Lung microvascular endothelial cell (primary cell): ENCODE measurements at regions not wholly inside any gene's neighbourhood (a gene's known extent, or its start where the extent isn't known, plus 50 kb on each side); places are given as distances from the start of the nearest gene placed in this dataset.

Source experiments
- DNase-seq, 2 donors: peaks; one replicate each; pipeline versions ENCODE4 v3.0.0 to v3.0.0-alpha.2; 2010; ENCODE audit warnings: low read depth in 2 of 2

DNA sequence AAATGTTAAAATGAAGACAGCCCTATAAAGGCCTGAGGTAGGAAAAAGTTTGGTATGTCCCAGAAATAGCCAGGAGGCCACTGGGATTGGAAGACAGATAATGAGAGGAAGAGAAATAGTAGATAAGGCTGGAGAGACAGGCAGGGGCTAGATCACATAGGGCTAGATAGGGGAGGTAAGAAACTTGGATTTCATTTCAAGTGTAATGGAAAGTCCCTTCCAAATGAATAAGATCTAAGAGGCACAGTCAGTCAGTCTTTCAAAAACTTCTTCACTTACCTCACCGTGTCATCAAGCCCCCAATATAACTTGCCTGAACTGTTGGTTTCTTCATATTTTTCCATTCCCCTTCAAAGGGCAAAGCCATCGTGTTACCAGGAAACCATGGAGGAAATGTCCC, 121.8 kb downstream of the SPCS3 start:
- DNase-seq: no peak

DNA sequence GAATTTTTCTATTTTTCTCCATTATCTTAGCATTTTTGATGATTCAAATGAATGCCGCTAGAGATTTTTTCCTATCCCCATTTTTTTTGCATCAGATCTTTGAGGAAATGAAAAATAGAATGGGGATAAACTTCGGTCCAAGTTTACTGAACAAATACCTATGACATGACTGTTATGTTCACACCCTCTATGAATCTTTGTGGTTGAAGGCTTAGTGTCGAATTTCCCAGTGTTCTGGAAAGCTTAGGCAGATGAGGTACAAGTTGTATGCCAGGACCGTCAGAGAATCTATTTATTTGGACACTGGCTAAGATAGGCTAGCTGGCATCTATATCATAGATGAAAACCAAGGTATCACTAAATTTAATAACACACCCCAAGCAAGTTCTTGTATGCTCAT, 123.4 kb downstream of the SPCS3 start:
- peak in 1 of 2 donors; percentile 83 for DNase-seq

DNA sequence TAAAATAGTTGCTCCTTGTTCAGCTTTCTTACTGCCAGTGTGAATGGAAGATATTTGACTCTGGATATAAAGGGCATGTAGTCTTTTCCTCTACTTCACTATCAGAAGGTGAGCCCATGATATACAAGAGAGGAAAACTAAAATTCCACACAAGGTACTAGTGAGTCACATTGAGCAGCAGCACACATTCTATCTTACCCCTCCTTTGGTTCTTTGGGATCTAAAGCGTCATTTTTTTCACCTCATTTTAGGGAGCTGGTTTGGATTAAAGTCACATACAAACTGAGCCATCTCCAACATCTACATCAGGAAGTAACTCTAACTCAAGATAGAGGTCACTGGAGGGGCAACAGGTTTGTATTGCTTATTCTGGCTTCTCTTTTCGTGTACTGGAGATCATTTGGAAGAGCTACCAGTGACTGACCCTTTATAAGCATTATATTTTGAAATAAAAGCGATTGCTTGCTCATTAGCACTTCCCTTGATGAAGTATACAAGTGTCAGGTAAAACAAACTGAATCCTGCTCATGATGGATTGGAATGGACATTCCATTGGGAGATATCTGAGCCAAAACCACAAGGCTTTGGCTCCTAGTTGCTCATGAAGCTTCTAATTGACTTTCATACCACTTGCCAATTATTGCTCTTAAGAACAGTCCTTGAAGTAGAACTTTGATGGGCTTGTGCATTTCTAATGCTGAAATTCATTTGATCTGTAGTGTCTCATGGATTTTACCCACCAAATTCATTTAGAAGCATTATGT, 124.1 kb downstream of the SPCS3 start:
- DNase-seq: peak in 1 of 2 donors; percentile 86

DNA sequence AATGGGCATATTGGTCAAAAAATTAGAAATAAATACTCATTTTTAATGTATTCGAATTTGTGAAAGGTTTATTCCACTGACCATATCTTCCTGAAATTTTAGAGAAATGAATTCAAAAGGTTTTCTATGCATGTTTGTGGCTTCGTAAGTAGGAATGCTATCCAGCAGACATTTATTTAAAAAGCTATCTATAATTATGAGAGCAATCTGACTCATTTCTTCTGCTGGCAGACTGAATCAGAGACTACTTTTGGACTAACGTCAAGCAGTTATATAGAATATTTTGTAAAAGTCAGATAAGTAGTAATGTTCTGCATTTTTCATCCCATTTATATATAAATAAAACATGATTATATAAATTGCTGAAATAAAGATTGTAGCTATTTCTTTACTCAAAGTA, 125.0 kb downstream of the SPCS3 start:
- peak in 1 of 2 donors; percentile 70 for DNase-seq

DNA sequence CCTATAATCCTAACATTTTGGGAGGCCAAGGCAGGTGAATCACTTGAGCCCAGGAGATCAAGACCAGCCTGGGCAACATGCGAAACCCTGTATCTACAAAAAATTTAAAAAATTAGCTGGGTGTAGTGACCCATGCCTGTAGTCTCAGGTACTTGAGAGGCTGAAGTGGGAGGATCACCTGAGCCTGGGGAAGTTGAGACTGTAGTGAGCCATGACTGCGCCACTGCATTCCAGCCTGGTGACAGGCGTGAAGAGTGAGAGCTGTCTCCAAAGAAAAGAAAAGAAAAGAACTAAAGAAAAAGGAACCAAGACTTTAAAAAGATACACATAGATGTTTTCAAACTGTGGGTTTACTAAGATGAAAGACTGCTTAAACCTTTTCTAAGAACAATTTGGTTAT, 129.0 kb downstream of the SPCS3 start:
- DNase-seq: no peak

DNA sequence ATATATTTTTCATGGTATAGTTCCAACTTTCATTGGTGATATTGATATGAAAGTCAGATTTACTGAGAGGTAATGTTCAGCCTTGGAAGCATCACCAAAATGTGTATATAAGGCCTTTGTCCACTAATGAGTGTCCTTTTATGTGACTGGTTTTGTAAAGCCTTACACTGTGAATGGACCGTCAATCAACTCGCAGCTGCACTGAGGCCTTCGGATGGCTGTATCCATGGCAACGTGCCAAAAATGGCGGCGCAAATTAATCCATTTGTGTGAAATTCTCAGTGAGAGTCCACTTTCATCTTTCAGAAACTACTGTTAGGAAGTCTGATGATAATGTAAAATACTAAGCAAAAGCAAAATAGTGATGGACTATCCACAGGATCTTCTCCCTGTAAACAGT, 131.7 kb downstream of the SPCS3 start:
- DNase-seq: no peak

DNA sequence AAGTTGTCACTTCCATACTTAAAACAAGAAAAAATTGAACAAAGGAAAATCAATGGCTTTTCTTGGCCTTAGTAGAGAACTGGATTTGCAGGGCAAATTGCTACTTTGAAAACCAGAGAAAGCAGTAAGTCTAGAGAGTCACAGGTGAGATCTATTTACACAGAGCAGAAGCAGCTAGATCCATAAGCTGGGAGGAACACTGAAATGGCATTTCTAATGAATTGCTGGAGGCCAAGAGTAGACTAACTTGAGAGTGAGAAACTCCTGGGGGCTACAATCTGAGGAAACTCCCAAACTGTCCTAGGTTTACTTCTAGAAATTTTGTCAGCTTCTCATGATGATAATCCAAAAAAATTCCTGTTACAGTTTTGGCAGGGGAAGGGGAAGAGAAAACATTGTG, 133.3 kb downstream of the SPCS3 start:
- DNase-seq: no peak

DNA sequence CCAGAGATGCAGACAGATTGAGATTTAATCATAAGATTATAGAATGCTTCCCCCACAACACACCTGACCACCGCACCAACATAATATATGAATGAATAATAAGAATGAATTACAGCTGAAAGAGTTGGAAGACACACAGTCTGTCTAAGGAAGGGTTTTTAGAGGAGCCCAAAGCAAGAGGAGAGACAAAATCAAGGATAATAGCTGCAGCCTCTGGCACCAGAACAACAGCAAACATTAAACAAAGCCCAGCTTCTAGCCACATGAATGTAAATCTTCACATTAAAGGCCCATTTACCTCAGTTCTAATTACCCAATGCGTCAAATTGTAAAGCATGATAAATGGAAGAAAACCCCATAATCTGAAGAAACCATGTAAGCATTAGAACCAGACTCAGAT, 133.9 kb downstream of the SPCS3 start:
- no peak for DNase-seq

DNA sequence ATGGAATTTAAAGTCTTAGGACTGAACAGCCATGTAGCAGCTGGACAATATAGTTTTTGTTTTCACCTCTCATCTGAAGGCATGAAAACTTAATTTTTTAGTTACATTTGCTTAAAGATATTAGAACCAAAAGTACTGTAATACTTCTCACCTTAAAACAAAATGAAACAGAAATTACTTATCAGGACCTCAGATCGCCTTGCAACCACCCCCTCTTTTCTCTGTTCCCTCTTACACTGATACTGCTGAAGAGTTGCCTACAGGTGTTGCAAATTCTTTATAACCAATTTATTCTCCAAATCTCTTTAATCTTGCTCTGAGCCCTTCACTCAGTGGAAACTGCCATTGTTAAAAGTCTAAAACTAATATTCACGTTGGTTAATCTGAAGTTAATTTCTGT, 145.0 kb downstream of the SPCS3 start:
- DNase-seq: no peak

DNA sequence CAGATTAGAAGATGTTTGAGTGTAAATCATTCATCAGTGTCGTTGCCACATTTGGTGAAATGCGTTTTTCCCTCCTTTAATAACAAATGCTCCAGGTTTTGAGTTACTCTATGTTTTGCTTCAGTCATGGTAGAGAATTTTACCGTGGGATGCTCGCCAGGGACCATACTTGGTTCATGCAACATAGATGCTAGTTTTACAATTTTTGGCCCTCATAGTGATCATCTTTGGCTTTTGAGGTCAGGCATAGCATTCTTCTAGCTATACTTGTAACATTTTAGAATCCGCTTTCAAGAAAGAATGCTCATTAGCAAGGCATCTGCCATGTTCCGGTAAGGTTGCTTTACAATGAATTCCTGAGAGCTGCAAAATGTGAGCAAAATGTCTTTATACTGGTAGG, 147.2 kb downstream of the SPCS3 start:
- no peak for DNase-seq

DNA sequence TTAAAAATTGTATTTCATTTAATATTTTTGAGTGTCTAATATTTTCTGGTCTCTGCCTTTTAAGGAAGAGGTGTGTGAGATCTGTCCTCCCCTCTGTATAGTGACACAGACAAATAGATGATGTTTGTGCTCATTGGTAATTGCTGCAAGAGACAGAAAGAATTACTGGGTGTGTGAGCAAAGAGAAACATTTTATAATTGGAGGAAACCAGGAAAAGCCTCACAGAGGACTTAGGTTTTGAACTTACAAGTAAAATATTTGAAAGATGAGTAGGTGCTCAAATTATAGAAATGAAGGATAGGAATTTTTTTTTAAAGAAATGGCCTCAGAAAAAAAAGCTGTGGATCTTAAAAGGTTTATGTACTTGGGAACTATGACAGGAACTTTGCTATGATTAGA, 149.8 kb downstream of the SPCS3 start:
- DNase-seq: no peak

DNA sequence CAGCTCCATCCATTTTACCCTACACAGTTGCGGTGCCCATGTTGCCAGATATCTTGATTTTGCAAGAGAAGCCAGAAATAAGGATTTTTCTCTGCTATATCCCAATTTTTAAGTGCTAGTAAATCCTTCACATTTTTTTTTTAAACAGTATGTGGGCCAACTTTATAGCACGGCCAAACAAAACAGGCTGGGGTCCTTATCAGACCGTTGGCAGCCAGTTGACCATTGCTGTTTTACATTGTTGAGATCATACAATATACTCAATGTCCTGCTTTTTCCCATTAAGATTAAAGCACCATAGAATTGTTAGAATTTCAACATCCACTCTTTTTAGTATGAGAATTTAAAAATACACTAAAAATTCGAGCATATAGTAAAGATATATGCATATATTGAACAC, 150.9 kb downstream of the SPCS3 start:
- DNase-seq: no peak

DNA sequence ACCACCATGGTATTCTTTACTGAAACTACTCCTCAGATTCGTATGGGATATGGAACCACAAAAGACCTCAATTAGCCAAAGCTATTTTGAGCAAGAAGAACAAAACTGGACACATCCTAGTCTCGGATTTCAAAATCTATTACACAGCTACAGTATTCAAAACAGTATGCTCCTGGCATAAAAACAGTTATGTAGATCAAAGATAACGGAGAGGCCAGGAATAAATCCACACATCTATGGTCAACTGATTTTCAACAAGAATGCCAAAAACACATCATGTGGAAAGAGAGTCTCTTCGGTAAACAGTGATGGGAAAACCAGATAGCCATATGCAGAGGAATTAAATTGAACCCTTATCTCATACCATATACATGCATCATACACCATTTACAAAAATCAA, 155.3 kb downstream of the SPCS3 start:
- DNase-seq: no peak

DNA sequence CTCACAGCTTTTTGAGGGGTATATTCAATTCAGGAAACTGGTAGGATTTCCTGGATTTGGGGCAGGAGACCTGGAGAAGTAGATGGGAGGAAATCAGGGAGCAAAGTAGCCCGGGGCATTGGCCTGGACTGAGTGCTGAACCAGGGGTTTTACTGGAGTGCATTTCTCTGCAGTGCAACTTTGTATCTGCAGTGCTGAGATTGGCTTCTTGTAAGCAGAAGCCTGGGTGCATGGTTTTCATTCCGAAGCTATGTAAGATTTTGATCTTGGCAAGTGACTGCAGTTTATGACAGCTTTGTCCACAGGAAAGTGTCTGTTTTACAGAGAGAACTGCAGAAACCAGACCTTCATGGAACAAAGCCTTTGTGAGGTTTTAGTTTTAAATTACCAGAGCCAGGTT, 158.3 kb downstream of the SPCS3 start:
- DNase-seq: peak in 1 of 2 donors; percentile 6

DNA sequence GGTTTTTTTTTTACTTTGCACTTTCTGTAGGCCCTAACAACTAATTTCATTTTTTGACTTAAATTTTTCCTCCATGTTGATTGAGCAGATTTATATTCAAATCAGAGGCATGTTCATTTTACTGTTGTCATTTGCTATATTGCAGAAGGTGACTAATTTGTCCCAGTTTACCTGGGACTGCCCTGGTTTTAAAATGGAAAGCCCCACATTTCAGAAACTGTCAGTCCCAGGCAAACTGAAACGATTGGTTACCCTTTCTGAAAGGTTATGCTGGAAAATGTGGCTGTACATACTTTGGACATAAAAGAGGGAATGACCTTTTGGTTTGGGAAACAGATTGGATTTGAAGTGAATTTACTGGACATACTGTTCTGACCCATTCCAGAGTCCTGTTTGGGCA, 160.0 kb downstream of the SPCS3 start:
- DNase-seq: no peak

DNA sequence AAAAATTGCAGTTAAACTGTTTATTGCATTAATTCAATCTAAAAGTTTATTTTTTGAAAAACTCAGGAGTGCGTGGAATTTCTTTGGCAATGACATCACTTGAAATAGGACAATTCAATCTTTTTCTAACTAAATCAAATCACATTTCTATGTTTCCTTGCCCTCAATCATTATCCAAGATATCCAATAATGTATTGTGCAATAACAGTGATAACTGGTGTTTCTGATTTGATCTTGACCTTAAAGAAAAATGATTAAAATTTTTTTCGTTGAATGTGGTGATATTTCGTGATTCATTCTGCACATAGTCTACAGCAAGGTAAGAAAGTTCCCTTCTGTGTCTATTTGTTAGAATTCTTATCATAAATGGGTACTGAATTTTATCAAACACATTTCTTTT, 163.2 kb downstream of the SPCS3 start:
- DNase-seq: no peak

DNA sequence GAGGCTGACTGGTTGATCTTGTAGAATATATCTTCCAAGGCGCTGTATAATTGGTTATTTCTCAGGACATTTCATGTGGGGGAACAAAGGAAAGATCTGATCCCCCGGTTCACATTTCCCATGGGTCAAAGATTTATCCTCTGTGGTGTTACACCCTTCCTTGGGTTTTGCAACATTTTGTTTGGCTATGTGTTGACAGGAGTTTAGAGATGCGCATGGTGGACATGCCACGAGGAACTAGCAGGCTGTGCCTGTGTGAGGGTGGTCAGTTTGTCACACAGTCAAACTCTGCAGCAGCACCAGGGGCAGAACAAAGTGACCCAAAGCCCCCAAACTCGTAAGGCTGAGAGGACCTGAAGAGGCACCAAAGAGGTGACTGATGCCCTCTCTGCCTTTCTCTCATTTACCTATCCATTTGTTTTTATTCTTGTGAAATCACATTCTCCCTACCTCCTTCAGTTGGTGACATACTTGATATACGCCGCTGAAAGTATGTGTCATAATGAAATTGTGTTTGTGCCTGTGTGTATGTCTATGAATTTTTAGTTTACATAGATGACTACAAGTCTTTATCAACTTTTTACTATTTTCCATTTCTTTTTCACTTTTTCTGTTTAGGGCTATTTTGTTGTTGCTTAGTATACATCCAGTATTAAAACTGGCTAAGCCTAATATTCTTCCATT, 164.7 kb downstream of the SPCS3 start:
- no peak for DNase-seq

DNA sequence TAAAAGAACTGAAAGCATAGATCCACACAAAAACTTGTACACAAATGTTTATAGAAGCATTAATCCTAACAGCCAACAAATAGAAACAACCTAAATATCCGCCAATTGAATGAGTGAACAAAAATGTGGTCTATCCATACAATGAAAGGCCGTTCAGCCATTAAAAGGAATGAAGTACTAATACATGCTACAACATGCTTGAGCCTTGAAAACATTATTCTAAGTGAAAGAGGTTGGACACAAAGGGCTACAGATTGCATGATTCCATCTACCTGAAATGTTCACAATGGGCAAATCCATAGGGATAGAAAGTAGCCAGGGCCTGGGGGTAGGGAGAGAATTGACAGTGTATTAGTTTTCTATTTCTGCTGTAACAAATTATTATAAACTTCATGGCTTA, 169.2 kb downstream of the SPCS3 start:
- DNase-seq: no peak

DNA sequence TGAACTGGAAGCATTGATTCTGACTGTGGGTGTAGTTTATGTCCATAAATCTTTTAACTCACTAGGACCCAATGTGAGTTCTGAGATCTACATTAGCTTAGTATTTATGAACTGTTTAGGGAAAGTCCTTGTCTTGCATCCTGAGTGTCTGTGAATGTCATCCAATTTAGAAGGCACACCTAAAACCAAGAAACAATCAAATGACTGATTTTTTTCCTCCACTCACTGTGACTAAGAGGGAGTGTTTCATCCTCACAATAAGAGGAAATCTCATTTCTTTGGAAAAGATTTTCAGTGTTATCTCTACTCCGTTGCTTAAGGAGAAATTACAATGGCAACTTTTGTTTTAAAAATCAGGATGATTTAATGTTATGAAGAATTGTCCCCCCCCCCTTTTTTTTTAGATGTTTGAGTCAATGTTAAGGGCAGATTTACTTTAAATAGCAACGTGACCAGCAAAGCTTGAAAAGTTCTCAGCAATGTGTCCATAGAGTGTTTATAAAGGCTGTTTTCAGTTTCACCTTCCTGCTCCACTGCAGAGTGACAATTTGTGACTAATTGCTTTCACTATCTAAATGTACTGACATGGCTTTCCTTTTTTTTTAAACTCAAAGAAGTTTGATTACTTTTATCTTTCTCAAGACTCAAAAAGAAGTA, 173.0 kb downstream of the SPCS3 start:
- DNase-seq: peak; percentile 7 to 83

DNA sequence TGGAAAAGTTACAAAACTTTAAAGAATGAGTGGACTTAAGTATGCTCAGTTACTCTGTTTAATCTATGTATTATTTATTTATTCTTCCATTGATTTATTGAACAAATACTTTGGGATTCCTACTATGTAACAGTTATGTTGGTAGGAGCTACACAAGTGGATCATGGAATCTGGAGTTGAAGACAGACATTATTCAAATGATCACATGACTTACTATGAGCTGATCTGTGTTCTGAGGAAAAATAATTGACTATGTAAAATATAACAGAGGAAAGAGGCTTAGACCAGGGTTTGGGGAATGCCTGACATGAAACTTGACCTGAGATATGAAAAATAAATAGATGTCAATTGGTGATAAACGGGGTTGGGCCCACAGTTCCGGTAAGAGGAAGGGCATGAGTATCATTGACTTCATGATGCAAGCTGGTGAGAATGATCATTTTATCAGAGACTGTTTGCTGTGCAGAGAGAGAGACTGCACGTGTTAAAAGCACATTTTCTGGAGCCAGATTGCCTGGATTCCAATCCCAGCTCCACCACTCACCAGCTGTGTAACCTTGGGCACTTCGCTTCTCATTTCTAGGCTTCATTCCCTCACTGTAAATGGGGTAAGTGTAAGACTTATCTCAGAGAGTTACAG, 179.0 kb downstream of the SPCS3 start:
- peak; percentile 3 to 87 for DNase-seq

DNA sequence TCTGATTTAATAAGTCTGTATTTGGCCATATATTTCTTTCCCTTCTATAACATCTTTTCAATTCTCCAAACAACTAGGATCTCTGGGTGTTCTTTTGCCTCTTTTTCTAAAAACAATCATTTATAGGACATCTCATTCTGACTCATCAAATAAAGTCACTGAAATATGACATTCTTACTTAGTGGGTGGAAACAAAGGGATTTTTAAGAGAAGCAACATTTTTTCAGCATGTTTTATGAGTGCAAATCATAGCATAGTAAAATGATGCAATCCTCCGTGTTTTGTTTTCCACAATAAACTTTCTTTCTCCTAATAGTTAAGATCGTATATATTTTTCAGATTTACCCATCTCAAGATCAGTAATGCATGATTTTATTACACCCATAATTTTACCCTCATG, 179.8 kb downstream of the SPCS3 start:
- DNase-seq: peak in 1 of 2 donors; percentile 66

DNA sequence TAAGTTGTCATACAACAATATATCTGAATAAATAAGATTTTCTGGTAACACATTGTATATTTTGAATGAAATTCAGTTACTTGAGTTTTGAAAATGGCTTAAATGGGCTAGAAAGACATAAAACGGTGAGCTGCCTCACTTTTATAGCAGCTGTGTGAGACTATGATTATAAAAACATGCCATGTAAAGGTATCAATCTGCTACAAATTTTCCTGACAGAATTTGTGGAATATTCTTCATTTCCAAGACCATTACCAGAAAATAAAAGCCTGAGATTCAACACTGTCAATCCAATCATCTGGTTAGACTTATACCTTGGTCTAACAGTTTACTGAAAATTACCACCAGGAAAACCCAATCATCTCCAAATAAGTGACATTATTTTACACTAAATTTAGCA, 181.1 kb downstream of the SPCS3 start:
- DNase-seq: no peak
